Neuronal stem cell (in vitro differentiated cells): ENCODE measurements at regions not wholly inside any gene's neighbourhood (a gene's known extent, or its start where the extent isn't known, plus 50 kb on each side); places are given as distances from the start of the nearest gene placed in this dataset.

Experiments
- DNase-seq: peaks from one replicate; pipeline ENCODE4 v3.0.0-alpha.2; 2013; ENCODE audit warnings: low spot score
- H2AFZ ChIP-seq: one replicate; pipeline ENCODE4 v1.6.1; 2013; ENCODE audit warnings: mild to moderate bottlenecking, low read length, inconsistent platforms
- H2AK5ac ChIP-seq: 2 replicates; pipeline ENCODE4 v1.6.1; 2013; ENCODE audit warnings: low read depth, mild to moderate bottlenecking, inconsistent platforms, low read length, moderate library complexity, mixed read lengths
- H2BK120ac ChIP-seq: 2 replicates; pipeline ENCODE4 v1.6.1; 2013; ENCODE audit warnings: low read depth, mild to moderate bottlenecking, inconsistent platforms, low read length, moderate library complexity, mixed read lengths
- H2BK12ac ChIP-seq: one replicate; pipeline ENCODE4 v1.6.1; 2013; ENCODE audit warnings: low read length, inconsistent platforms
- H2BK15ac ChIP-seq: 2 replicates; pipeline ENCODE4 v1.6.1; 2013; ENCODE audit warnings: mild to moderate bottlenecking, low read length, inconsistent platforms, mixed read lengths
- H2BK5ac ChIP-seq: one replicate; pipeline ENCODE4 v1.6.1; 2013; ENCODE audit warnings: inconsistent platforms, mild to moderate bottlenecking, low read length, moderate library complexity
- H3K14ac ChIP-seq: one replicate; pipeline ENCODE4 v1.6.1; 2013; ENCODE audit warnings: low read length, inconsistent platforms
- H3K18ac ChIP-seq: 2 replicates; pipeline ENCODE4 v1.6.1; 2013; ENCODE audit warnings: low read length, inconsistent platforms
- H3K23ac ChIP-seq: 2 replicates; pipeline ENCODE4 v1.6.1; 2013; ENCODE audit warnings: low read depth, mild to moderate bottlenecking, mixed read lengths, low read length, inconsistent platforms; ENCODE audit not compliant: poor library complexity
- H3K27ac ChIP-seq: replicated peaks from 3 replicates; pipeline ENCODE4 v1.5.1; 2013; ENCODE audit warnings: low read length, inconsistent platforms
- H3K27me3 ChIP-seq, 3 experiments: 2 replicates each; pipeline ENCODE4 v1.6.1; 2013; ENCODE audit warnings: low read length in 3 of 3, mild to moderate bottlenecking in 2 of 3, inconsistent platforms in 1 of 3, low read depth in 1 of 3, mixed read lengths in 1 of 3, moderate library complexity in 1 of 3; ENCODE audit not compliant: control insufficient read depth in 3 of 3, insufficient read depth in 3 of 3
- H3K36me3 ChIP-seq, 2 donors: replicated peaks in 1 of 2; 2 replicates each; pipeline ENCODE4 v1.6.1; 2013; ENCODE audit warnings: low read length in 2 of 2; ENCODE audit not compliant: control insufficient read depth in 2 of 2, insufficient read depth in 2 of 2
- H3K4ac ChIP-seq: 2 replicates; pipeline ENCODE4 v1.6.1; 2013; ENCODE audit warnings: inconsistent platforms, mild to moderate bottlenecking, low read length, moderate library complexity
- H3K4me1 ChIP-seq, 2 donors: 1 replicate in 1 of 2; 2 replicates in 1 of 2; pipeline ENCODE4 v1.6.1; 2013; ENCODE audit warnings: low read length in 2 of 2, low read depth in 1 of 2; ENCODE audit not compliant: control insufficient read depth in 2 of 2, insufficient read depth in 1 of 2
- H3K4me2 ChIP-seq: one replicate; pipeline ENCODE4 v1.6.1; 2013; ENCODE audit warnings: mild to moderate bottlenecking, low read length, inconsistent platforms; ENCODE audit not compliant: insufficient read depth, poor library complexity, severe bottlenecking
- H3K4me3 ChIP-seq, 2 donors: 2 replicates each; pipeline ENCODE4 v1.5.1; 2013; ENCODE audit warnings: low read length in 2 of 2, mild to moderate bottlenecking in 2 of 2, inconsistent platforms in 1 of 2, moderate library complexity in 1 of 2
- H3K79me1 ChIP-seq: one replicate; pipeline ENCODE4 v1.6.1; 2013; ENCODE audit warnings: low read depth, mild to moderate bottlenecking, inconsistent platforms, low read length, moderate library complexity
- H3K9ac ChIP-seq: one replicate; pipeline ENCODE4 v1.6.1; 2013; ENCODE audit warnings: mild to moderate bottlenecking, low read depth, low read length, inconsistent platforms; ENCODE audit not compliant: poor library complexity
- H3K9me3 ChIP-seq, 2 donors: replicated peaks in 1 of 2; 2 replicates each; pipeline versions ENCODE3 to v1.6.1; 2013; ENCODE audit warnings: low read length in 2 of 2, mild to moderate bottlenecking in 2 of 2, inconsistent platforms in 1 of 2, low read depth in 1 of 2, mixed read lengths in 1 of 2, moderate library complexity in 1 of 2; ENCODE audit not compliant: control insufficient read depth in 2 of 2, insufficient read depth in 1 of 2
- H4K8ac ChIP-seq: one replicate; pipeline ENCODE4 v1.6.1; 2013; ENCODE audit warnings: low read depth, mild to moderate bottlenecking, inconsistent platforms, low read length, moderate library complexity
- H4K91ac ChIP-seq: one replicate; pipeline ENCODE4 v1.6.1; 2013; ENCODE audit warnings: low read length, low read depth, mild to moderate bottlenecking, inconsistent platforms; ENCODE audit not compliant: poor library complexity
- WGBS, 2 donors: extraction: QIAGEN DNeasy Blood & Tissue Kit; methylation state at CpG; one replicate each; pipeline ENCODE4 v1.1.7; 2013; ENCODE audit warnings: missing lambda C conversion rate in 2 of 2, mixed read lengths in 1 of 2; ENCODE audit not compliant: insufficient read length in 2 of 2, insufficient replicate concordance in 1 of 2; ENCODE audit errors: extremely low coverage in 2 of 2; 5-methylcytosine and 5-hydroxymethylcytosine counted together

DNA sequence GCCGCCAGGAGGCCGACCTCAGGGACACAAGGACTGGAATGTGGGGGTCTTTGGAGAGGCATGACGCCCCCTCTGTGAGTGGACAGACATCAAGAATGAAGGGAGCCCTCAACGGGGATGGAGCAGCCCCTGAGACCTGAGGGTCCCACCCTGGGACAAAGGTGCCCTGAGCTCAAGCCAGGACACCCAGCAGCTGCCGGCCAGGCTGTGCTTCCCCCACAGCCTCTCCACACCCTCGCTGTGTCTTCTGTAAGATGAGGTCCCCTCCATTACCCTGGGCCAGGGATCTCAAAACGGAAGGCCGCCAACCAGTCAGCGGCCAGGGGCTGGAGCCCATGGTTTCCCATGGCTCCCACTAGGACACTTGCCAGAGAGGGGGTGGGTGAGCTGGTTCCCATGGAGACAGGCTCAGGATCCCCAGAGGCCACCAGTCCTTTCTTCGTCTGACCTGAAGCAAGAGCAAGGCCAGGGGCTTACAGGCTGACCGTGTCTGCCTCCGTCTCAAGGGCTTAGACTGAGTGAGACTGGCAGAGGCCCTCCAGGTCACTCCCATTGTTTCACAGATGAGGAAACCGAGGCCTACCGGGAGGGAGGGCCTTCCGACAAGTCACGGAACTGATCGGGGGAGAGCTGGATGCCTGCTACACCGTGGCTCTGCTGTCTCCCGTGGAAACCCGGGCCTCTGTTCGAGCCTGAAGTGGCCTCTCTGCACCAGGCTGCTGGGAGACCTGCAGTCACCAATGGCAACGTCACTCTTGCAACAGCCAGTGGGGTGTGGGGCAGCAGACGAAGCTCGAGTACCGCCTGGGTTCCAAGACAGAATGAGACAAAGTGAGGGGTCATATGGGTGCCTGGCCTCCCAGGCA lies 91.7 kb upstream of the DIO3 start:
- Histone ChIP-seq H3K9me3 (no peaks in the 10 kb centered on the region), H3K27me3 (peaks cover 0 to 4% (median 2%) of the 10 kb centered on the region in 3 experiments), H3K9ac (peak overlapping the region; percentile 9), H3K14ac (no peak overlapping the region), H3K4me2 (no peak overlapping the region), H4K8ac (no peak overlapping the region), H2BK120ac (no peak overlapping the region), H3K4me3 (no peak overlapping the region), H3K36me3 (no peaks in the 10 kb centered on the region), H2BK5ac (no peak overlapping the region), H2AK5ac (peak overlapping the region; percentile 54), H2BK15ac (no peak overlapping the region), H3K79me1 (peaks cover 1% of the 10 kb centered on the region), H3K18ac (peak overlapping the region; percentile 21), H3K4me1 (peaks cover 8 to 11% of the 10 kb centered on the region in 2 donors), H4K91ac (no peak overlapping the region), H2AFZ (peak overlapping the region; percentile 45), H3K27ac (no peak overlapping the region), H3K4ac (no peak overlapping the region), H3K23ac (no peak overlapping the region), H2BK12ac (no peak overlapping the region)
- no CpG with 5 or more reads among the region's 25 CpGs for WGBS, 2 donors
- DNase-seq = no peak

DNA sequence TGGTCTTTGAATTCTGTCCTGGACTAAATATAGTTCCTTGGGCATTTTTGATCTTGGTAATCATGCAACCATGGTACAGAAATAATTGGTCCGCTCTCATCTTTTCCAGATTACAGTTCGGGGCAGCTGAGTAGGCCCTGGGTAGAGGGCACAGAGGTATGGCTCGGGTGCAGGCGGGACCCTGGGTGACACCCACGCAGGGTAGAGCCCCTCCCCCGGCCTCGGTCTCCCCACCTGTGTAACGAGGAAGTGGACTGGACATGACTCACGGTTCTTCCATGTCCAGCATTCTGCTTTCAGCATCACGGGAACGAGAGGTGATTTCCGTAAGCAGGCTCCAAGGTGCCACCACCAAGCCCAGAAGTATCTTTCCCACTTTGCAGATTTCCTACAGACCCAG lies 91.0 kb upstream of the DIO3 start:
- H3K4me1 ChIP-seq = peaks cover 11 to 12% of the 10 kb centered on the region in 2 donors
- no peak overlapping the region for H3K23ac ChIP-seq
- H3K18ac ChIP-seq = no peak overlapping the region
- H2BK15ac ChIP-seq = no peak overlapping the region
- H3K36me3 ChIP-seq = no peaks in the 10 kb centered on the region
- H3K9me3 ChIP-seq = no peaks in the 10 kb centered on the region
- no peak overlapping the region for H2BK5ac ChIP-seq
- no peak for DNase-seq
- no peak overlapping the region for H3K14ac ChIP-seq
- H3K4me2 ChIP-seq = no peak overlapping the region
- peaks cover 0 to 2% (median under 1%) of the 10 kb centered on the region in 3 experiments for H3K27me3 ChIP-seq
- no peak overlapping the region for H2BK12ac ChIP-seq
- H3K79me1 ChIP-seq = peaks cover 1% of the 10 kb centered on the region
- no CpG with 5 or more reads among the region's 12 CpGs for WGBS, 2 donors
- no peak overlapping the region for H4K91ac ChIP-seq
- no peak overlapping the region for H2AFZ ChIP-seq
- no peak overlapping the region for H4K8ac ChIP-seq
- H2BK120ac ChIP-seq = no peak overlapping the region
- no peak overlapping the region for H3K27ac ChIP-seq
- no peak overlapping the region for H3K4ac ChIP-seq
- no peak overlapping the region for H3K4me3 ChIP-seq
- H2AK5ac ChIP-seq = no peak overlapping the region
- H3K9ac ChIP-seq = no peak overlapping the region

DNA sequence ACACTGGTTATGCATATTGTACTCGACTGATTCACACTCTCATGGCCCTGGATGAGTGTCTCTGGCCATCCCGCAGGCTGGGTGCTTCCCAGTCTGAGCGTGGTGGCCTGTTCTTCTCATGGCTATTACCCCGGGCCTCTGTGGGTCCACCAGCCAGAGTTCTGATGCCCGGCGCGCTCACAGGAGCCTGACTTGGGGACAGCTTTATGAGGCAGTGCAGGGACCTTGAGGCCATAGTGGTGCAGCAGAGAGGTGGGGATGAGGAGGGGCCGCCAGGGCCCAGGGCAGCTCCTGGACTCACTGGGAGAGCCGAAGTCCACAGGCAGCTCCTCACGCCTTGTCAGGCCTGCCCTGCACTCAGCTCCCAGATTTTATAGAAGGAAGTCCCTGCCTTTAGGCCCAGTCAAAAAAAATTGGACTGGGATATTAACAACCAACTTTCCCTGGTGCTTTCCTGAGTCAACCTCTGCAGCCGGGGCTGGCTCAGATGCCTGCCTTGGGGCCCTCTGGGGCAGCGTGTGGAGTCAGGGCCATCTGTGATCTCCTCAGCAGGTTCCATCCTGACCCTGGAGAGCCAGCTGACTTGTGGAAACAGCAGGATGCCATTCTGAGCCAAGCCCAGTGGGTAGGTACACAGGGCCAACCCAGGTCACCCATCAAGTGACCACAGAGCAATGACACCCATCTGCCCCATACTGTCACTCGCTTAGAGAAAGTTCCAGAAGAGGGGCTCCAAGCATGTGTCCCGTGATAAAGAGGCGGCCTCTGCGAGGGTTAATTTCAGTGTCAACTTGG lies 89.4 kb upstream of the DIO3 start:
- H3K27me3 ChIP-seq = peaks cover 0 to 2% (median 0%) of the 10 kb centered on the region in 3 experiments
- H4K8ac ChIP-seq = no peak overlapping the region
- H3K79me1 ChIP-seq = no peaks in the 10 kb centered on the region
- no peak overlapping the region for H2BK12ac ChIP-seq
- no peak overlapping the region for H3K4me2 ChIP-seq
- H3K36me3 ChIP-seq = no peaks in the 10 kb centered on the region
- no CpG with 5 or more reads among the region's 16 CpGs for WGBS, 2 donors
- H2BK120ac ChIP-seq = no peak overlapping the region
- peak overlapping the region; percentile 58 for H2BK5ac ChIP-seq
- DNase-seq = no peak
- H3K9ac ChIP-seq = no peak overlapping the region
- peaks cover 14% of the 10 kb centered on the region in 2 donors for H3K4me1 ChIP-seq
- H4K91ac ChIP-seq = no peak overlapping the region
- no peak overlapping the region for H3K14ac ChIP-seq
- no peak overlapping the region for H3K23ac ChIP-seq
- H3K27ac ChIP-seq = no peak overlapping the region
- peak overlapping the region; percentile 47 for H2AK5ac ChIP-seq
- no peak overlapping the region for H3K4ac ChIP-seq
- peak overlapping the region; percentile 54 for H2BK15ac ChIP-seq
- H3K18ac ChIP-seq = peak overlapping the region; percentile 82
- H3K4me3 ChIP-seq = no peak overlapping the region
- H3K9me3 ChIP-seq = no peaks in the 10 kb centered on the region
- no peak overlapping the region for H2AFZ ChIP-seq

DNA sequence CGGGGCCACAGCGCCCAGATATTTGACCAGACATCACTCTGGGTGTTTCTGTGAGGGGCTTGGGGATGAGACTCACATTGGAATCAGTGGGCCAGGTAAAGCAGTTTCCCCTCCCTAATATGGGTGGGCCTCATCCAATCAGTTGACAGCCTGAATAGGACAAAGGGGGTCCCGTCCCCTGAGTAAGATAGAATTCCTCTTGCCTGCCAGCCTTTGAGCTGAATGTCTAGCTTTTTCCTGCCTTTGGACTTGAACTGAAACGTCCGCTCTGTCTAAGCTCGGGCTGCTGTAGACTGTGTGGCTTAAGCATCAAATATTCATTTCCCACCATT lies 88.8 kb upstream of the DIO3 start:
- Histone ChIP-seq H3K14ac (no peak overlapping the region), H3K4me1 (peaks cover 17 to 19% of the 10 kb centered on the region in 2 donors), H3K4ac (no peak overlapping the region), H2BK5ac (no peak overlapping the region), H4K91ac (no peak overlapping the region), H3K4me2 (no peak overlapping the region), H3K9me3 (no peaks in the 10 kb centered on the region), H3K36me3 (no peaks in the 10 kb centered on the region), H3K4me3 (no peak overlapping the region), H4K8ac (no peak overlapping the region), H3K79me1 (no peaks in the 10 kb centered on the region), H2BK12ac (no peak overlapping the region), H3K23ac (no peak overlapping the region), H2AK5ac (peak overlapping the region; percentile 21), H2BK15ac (no peak overlapping the region), H3K18ac (no peak overlapping the region), H2BK120ac (no peak overlapping the region), H2AFZ (no peak overlapping the region), H3K27me3 (peaks cover 0 to 2% (median 0%) of the 10 kb centered on the region in 3 experiments), H3K27ac (no peak overlapping the region), H3K9ac (no peak overlapping the region)
- no peak for DNase-seq
- no CpG with 5 or more reads among the region's 6 CpGs for WGBS, 2 donors
